ENCODE measurements at regions not wholly inside any gene's neighbourhood (a gene's known extent, or its start where the extent isn't known, plus 50 kb on each side); places are given as distances from the start of the nearest gene placed in this dataset.

GRCh38 chr18:70666936-70667335 is 378.1 kb downstream of the SOCS6 start:
- no peak for TF ChIP-seq CTCF (IDR thresholded peaks at IDR 0.05 in 4 of 5, conservative IDR thresholded peaks at IDR 0.05 in 1 of 5)
- no peak for TF ChIP-seq POLR2A (IDR thresholded peaks at IDR 0.05)
